ENCODE measurements at regions not wholly inside any gene's neighbourhood (a gene's known extent, or its start where the extent isn't known, plus 50 kb on each side); places are given as distances from the start of the nearest gene placed in this dataset.

GRCh38 chr5:148932355-148932935 lies 106.0 kb downstream of the ADRB2 start:
- TF ChIP-seq MAX (IDR thresholded peaks at IDR 0.05; ENCODE audit: low read depth, low read length), result no peak
- TF ChIP-seq POLR2A (IDR thresholded peaks at IDR 0.05; ENCODE audit: extremely low read depth, insufficient read length), result no peak
- TF ChIP-seq MYC (IDR thresholded peaks at IDR 0.05; ENCODE audit: low read depth, low read length), result no peak
- TF ChIP-seq CTCF (IDR thresholded peaks at IDR 0.05; ENCODE audit: low read depth, low read length), result no peak
- DNase-seq (ENCODE audit: low read depth), result no peak
- H3K4me3 ChIP-seq (ENCODE audit: low read depth, low read length), result no peak overlapping the region

GRCh38 chr5:148933903-148934432 lies 107.6 kb downstream of the ADRB2 start:
- no peak overlapping the region for H3K4me3 ChIP-seq (ENCODE audit: low read depth, low read length)
- TF ChIP-seq POLR2A (IDR thresholded peaks at IDR 0.05; ENCODE audit: extremely low read depth, insufficient read length), result no peak
- no peak for TF ChIP-seq MYC (IDR thresholded peaks at IDR 0.05; ENCODE audit: low read depth, low read length)
- TF ChIP-seq CTCF (IDR thresholded peaks at IDR 0.05; ENCODE audit: low read depth, low read length), result no peak
- no peak for TF ChIP-seq MAX (IDR thresholded peaks at IDR 0.05; ENCODE audit: low read depth, low read length)
- DNase-seq (ENCODE audit: low read depth), result no peak

GRCh38 chr5:148934895-148935400 lies 108.5 kb downstream of the ADRB2 start:
- no peak for TF ChIP-seq MYC (IDR thresholded peaks at IDR 0.05; ENCODE audit: low read depth, low read length)
- TF ChIP-seq POLR2A (IDR thresholded peaks at IDR 0.05; ENCODE audit: extremely low read depth, insufficient read length), result no peak
- TF ChIP-seq CTCF (IDR thresholded peaks at IDR 0.05; ENCODE audit: low read depth, low read length), result no peak
- TF ChIP-seq MAX (IDR thresholded peaks at IDR 0.05; ENCODE audit: low read depth, low read length), result no peak
- H3K4me3 ChIP-seq (ENCODE audit: low read depth, low read length), result no peak overlapping the region
- DNase-seq (ENCODE audit: low read depth), result no peak

DNA sequence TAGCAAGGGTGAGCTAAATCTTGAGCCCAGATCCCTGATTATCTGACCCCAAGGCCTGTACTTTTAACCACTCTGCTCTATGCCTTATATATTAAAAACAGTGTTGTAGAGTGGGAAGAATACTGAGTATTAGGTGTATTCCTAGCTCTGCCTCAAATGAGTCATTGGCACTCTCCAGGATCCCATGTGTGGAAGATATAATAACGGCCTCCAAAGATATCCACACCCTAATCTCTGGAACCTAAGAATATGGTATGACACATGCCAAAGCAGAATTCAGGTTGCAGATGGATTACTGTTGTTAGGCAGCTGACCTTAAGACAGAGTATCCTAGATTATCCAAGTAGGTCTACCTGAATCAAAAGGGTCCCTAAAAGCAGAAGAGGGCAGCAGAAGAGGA lies 110.8 kb downstream of the ADRB2 start:
- DNase-seq (ENCODE audit: low read depth), result no peak
- TF ChIP-seq POLR2A (IDR thresholded peaks at IDR 0.05; ENCODE audit: extremely low read depth, insufficient read length) (no peak), MYC (IDR thresholded peaks at IDR 0.05; ENCODE audit: low read depth, low read length) (no peak), MAX (IDR thresholded peaks at IDR 0.05; ENCODE audit: low read depth, low read length) (no peak), CTCF (IDR thresholded peaks at IDR 0.05; ENCODE audit: low read depth, low read length) (no peak)
- no peak overlapping the region for H3K4me3 ChIP-seq (ENCODE audit: low read depth, low read length)

DNA sequence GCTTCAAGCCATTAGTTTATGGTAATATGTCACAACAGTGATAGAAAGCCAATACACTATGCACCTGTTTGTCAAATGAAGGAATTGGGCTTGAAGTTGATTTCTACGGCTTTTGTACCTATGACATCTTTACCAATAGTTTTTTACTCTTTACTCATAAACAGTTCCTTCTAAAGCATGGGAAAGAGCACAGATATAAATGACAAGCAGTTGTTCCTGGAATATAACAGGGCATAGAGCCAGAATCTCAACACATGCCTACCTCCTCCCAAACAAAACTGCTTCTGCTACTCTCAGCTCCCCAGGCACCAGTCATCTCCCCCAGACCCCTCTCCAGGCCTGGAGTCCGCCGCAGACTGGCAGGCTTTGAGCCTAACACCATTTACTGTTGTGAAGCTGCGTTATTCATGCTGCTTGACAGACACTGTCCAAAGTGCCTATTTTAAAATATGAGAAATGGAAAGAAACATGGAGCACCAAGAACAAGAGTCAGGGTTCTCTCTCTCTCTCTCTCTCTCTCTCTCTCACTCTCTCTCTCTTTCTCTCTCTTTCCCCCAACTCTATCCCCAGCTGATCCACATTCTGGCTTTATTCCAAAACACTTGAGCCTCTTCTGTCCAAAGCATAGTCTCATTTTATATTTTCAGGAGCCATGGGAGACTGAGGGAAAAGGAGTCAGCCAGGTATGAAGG lies 111.6 kb downstream of the ADRB2 start:
- TF ChIP-seq MAX (IDR thresholded peaks at IDR 0.05; ENCODE audit: low read depth, low read length) (no peak), MYC (IDR thresholded peaks at IDR 0.05; ENCODE audit: low read depth, low read length) (no peak), CTCF (IDR thresholded peaks at IDR 0.05; ENCODE audit: low read depth, low read length) (no peak), POLR2A (IDR thresholded peaks at IDR 0.05; ENCODE audit: extremely low read depth, insufficient read length) (no peak)

More for the DNA sequence above, 111.6 kb downstream of the ADRB2 start:
- no peak for DNase-seq (ENCODE audit: low read depth)
- H3K4me3 ChIP-seq (ENCODE audit: low read depth, low read length), result no peak overlapping the region

Measured in NB4 (cell line).